BE2C (cell line): ENCODE measurements at regions not wholly inside any gene's neighbourhood (a gene's known extent, or its start where the extent isn't known, plus 50 kb on each side); places are given as distances from the start of the nearest gene placed in this dataset.

Experiments
- DNase-seq: peaks from one replicate; pipeline ENCODE4 v3.0.0-alpha.2; 2020
- H3K27me3 ChIP-seq: fragments of 250-450 bp; sonication (Bioruptor Pico); 2 replicates; pipeline ENCODE4 v1.5.1; 2020; ENCODE audit warnings: mild to moderate bottlenecking
- H3K36me3 ChIP-seq: fragments of 250-450 bp; sonication (Bioruptor Pico); 2 replicates; pipeline ENCODE4 v1.5.1; 2020; ENCODE audit warnings: mild to moderate bottlenecking
- H3K4me1 ChIP-seq: fragments of 250-450 bp; sonication (Bioruptor Pico); 2 replicates; pipeline ENCODE4 v1.5.1; 2020
- H3K4me3 ChIP-seq: 2 replicates; pipeline ENCODE4 v1.5.1; 2011; ENCODE audit warnings: low read depth, low read length
- H3K9me3 ChIP-seq: fragments of 250-450 bp; sonication (Bioruptor Pico); 2 replicates; pipeline ENCODE4 v1.5.1; 2020
- TF ChIP-seq, protein P1 (sequence below): IDR thresholded peaks from 2 replicates; pipeline ENCODE4 v1.5.1; 2012; ENCODE audit warnings: mild to moderate bottlenecking, low read depth, low read length

DNA sequence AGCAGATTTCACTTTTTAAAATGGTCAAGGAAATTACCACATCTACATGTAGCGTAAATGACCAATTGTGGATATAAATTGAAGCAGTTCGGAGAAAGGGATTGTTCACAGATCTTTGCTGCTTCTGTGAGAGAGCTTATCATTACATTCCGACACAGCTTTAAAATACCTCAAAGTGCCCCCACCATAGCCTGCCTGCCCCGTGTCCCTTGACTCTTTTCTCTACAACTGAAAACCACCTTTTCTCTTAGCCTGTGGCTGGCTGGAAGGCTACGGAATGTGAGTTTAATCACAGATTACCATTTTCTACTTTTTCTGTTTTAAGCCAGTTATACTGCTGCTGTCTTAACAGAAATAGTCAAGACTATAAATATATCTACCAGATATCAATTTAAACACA, 347.2 kb upstream of the MAP3K7 start:
- H3K4me3 ChIP-seq = no peak overlapping the region
- peaks cover 4% of the 10 kb centered on the region; the same call in 1 of the 2 replicates for H3K4me1 ChIP-seq
- no peak for DNase-seq
- H3K36me3 ChIP-seq = no peaks in the 10 kb centered on the region
- peaks cover 77% of the 10 kb centered on the region for H3K27me3 ChIP-seq
- H3K9me3 ChIP-seq = no peaks in the 10 kb centered on the region
- TF ChIP-seq, protein P1, sequence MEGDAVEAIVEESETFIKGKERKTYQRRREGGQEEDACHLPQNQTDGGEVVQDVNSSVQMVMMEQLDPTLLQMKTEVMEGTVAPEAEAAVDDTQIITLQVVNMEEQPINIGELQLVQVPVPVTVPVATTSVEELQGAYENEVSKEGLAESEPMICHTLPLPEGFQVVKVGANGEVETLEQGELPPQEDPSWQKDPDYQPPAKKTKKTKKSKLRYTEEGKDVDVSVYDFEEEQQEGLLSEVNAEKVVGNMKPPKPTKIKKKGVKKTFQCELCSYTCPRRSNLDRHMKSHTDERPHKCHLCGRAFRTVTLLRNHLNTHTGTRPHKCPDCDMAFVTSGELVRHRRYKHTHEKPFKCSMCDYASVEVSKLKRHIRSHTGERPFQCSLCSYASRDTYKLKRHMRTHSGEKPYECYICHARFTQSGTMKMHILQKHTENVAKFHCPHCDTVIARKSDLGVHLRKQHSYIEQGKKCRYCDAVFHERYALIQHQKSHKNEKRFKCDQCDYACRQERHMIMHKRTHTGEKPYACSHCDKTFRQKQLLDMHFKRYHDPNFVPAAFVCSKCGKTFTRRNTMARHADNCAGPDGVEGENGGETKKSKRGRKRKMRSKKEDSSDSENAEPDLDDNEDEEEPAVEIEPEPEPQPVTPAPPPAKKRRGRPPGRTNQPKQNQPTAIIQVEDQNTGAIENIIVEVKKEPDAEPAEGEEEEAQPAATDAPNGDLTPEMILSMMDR = no peak

DNA sequence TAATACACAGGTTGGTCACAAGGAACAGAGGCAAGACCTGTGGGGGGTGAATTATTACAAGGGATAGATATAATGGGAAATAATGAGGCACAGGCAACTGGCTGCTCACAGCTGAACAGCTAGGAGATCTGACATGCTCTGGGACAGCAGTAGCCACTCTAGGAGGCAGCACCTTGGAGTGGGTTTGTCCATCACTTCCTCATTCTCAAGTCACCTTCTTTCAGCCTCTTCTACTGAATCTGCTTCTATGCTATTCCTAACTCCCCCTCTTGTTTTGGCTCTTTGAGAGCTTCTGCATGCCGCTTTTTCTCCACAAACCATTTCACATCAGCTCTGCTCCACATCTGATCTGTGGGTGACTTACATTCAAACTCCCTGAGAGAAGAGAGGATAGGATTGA, 345.5 kb upstream of the MAP3K7 start:
- Histone ChIP-seq H3K27me3 (peaks cover 66% of the 10 kb centered on the region), H3K4me1 (peaks cover 4% of the 10 kb centered on the region; the same call in 1 of the 2 replicates), H3K9me3 (no peaks in the 10 kb centered on the region), H3K4me3 (no peak overlapping the region), H3K36me3 (no peaks in the 10 kb centered on the region)
- TF ChIP-seq, protein P1 = no peak
- DNase-seq = no peak

DNA sequence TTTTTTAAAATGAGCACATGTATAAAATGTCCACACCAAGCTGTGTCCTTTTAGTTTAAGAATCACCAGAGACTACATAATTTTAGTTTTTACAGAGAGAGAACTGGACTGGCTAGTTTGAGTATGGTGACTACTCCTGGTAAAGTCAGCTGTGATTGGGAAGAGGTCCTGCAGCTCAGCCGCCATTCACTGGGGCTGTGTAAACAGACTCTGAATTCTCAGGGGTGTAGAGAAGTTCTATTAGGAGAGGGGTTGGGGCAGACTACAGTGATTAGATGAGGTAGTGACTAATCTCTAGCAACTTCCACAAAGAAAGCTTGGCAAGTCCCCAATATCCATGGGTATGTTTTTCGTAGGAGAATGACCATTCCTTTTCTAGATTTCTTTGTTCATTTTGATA, 341.2 kb upstream of the MAP3K7 start:
- H3K36me3 ChIP-seq = no peaks in the 10 kb centered on the region
- no peaks in the 10 kb centered on the region for H3K4me1 ChIP-seq
- DNase-seq = no peak
- no peaks in the 10 kb centered on the region for H3K9me3 ChIP-seq
- no peak overlapping the region for H3K4me3 ChIP-seq
- TF ChIP-seq, protein P1 = no peak
- H3K27me3 ChIP-seq = peaks cover 32% of the 10 kb centered on the region

DNA sequence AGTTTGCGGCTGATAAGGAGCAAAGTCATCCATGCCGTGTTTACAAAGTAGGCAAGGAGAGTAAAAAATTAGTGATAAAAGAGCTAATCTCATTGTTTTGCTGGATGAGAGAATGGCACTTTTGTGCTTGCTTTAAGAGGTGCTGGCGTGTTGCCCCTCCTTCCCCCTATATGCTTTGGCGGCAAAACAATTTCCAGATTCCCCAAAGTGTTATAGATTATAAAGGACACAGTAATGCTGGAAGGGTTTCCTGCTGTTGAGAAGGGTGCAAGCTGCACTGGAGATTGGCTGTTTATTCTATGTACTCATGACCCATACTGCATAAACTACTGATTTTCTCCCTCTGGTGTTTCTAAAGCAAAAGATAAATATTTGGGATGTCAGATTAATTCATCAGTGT, 338.9 kb upstream of the MAP3K7 start:
- no peak overlapping the region for H3K4me3 ChIP-seq
- H3K27me3 ChIP-seq = peaks cover 11% of the 10 kb centered on the region
- DNase-seq = no peak
- H3K36me3 ChIP-seq = no peaks in the 10 kb centered on the region
- no peaks in the 10 kb centered on the region for H3K9me3 ChIP-seq
- H3K4me1 ChIP-seq = no peaks in the 10 kb centered on the region
- TF ChIP-seq, protein P1 = no peak

DNA sequence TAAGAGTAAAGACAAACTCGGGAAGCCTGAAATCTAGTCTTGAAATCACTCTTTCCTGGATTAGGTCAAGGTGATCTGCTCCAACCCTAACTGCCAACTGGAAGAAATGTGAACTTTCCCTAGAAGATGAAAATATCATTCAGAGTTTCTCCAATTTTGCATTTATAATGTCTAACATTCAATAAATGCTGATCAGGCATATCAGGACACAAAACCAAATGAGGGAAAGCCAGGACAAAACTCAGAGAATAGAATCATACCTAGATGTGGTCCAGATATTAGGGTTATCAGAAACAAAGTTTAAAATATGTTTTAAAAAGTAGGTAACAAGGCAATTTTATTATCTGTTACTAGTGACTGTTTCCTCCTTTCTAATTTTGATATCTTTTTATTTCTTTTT, 335.5 kb upstream of the MAP3K7 start:
- no peaks in the 10 kb centered on the region for H3K4me1 ChIP-seq
- H3K9me3 ChIP-seq = no peaks in the 10 kb centered on the region
- no peaks in the 10 kb centered on the region for H3K36me3 ChIP-seq
- no peaks in the 10 kb centered on the region; the same call in 1 of the 2 replicates for H3K27me3 ChIP-seq
- TF ChIP-seq, protein P1 = no peak
- no peak for DNase-seq
- H3K4me3 ChIP-seq = no peak overlapping the region

DNA sequence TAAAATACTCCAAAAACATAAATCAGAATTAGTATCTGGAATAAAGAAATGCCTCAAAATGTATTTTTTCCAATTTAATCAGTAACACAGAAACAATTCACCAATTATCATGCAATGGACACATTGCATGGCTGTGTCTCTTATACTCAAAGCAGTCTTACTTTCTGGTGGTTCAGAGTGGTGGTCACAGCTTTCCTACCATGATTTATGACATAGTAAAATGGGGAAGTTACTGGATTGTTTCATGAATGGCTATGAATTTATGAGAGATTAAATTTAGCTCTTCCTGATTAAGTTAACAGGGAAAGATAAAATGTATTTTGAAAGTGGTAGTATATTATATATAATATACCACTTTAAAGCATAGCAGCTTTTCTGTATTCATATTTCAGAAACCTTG, 331.5 kb upstream of the MAP3K7 start:
- Histone ChIP-seq H3K27me3 (no peaks in the 10 kb centered on the region), H3K4me1 (no peaks in the 10 kb centered on the region), H3K4me3 (no peak overlapping the region), H3K9me3 (no peaks in the 10 kb centered on the region), H3K36me3 (no peaks in the 10 kb centered on the region)
- DNase-seq = no peak
- TF ChIP-seq, protein P1 = no peak
